ENCODE measurements at regions not wholly inside any gene's neighbourhood (a gene's known extent, or its start where the extent isn't known, plus 50 kb on each side); places are given as distances from the start of the nearest gene placed in this dataset.

GRCh38 chr6:167470836-167471547 is 146.1 kb downstream of the TTLL2 start:
- TF ChIP-seq FOSL1 (tag; conservative IDR thresholded peaks at IDR 0.05) = no peak
- TF ChIP-seq MAZ (CRISPR knock-in tag; conservative IDR thresholded peaks at IDR 0.05 in 1 of 2, IDR thresholded peaks at IDR 0.05 in 1 of 2) = no peak
- TF ChIP-seq, protein P1, sequence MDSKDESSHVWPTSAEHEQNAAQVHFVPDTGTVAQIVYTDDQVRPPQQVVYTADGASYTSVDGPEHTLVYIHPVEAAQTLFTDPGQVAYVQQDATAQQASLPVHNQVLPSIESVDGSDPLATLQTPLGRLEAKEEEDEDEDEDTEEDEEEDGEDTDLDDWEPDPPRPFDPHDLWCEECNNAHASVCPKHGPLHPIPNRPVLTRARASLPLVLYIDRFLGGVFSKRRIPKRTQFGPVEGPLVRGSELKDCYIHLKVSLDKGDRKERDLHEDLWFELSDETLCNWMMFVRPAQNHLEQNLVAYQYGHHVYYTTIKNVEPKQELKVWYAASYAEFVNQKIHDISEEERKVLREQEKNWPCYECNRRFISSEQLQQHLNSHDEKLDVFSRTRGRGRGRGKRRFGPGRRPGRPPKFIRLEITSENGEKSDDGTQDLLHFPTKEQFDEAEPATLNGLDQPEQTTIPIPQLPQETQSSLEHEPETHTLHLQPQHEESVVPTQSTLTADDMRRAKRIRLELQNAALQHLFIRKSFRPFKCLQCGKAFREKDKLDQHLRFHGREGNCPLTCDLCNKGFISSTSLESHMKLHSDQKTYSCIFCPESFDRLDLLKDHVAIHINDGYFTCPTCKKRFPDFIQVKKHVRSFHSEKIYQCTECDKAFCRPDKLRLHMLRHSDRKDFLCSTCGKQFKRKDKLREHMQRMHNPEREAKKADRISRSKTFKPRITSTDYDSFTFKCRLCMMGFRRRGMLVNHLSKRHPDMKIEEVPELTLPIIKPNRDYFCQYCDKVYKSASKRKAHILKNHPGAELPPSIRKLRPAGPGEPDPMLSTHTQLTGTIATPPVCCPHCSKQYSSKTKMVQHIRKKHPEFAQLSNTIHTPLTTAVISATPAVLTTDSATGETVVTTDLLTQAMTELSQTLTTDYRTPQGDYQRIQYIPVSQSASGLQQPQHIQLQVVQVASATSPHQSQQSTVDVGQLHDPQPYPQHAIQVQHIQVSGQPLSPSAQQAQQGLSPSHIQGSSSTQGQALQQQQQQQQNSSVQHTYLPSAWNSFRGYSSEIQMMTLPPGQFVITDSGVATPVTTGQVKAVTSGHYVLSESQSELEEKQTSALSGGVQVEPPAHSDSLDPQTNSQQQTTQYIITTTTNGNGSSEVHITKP (IDR thresholded peaks at IDR 0.05; ENCODE audit: partially characterized antibody) = no peak
- TF ChIP-seq SIX5 (IDR thresholded peaks at IDR 0.05; ENCODE audit: borderline replicate concordance in 1 of 2, insufficient read depth in 1 of 2, low read depth in 1 of 2, low read length in 2 of 2) = no peak
- TF ChIP-seq, protein P2, sequence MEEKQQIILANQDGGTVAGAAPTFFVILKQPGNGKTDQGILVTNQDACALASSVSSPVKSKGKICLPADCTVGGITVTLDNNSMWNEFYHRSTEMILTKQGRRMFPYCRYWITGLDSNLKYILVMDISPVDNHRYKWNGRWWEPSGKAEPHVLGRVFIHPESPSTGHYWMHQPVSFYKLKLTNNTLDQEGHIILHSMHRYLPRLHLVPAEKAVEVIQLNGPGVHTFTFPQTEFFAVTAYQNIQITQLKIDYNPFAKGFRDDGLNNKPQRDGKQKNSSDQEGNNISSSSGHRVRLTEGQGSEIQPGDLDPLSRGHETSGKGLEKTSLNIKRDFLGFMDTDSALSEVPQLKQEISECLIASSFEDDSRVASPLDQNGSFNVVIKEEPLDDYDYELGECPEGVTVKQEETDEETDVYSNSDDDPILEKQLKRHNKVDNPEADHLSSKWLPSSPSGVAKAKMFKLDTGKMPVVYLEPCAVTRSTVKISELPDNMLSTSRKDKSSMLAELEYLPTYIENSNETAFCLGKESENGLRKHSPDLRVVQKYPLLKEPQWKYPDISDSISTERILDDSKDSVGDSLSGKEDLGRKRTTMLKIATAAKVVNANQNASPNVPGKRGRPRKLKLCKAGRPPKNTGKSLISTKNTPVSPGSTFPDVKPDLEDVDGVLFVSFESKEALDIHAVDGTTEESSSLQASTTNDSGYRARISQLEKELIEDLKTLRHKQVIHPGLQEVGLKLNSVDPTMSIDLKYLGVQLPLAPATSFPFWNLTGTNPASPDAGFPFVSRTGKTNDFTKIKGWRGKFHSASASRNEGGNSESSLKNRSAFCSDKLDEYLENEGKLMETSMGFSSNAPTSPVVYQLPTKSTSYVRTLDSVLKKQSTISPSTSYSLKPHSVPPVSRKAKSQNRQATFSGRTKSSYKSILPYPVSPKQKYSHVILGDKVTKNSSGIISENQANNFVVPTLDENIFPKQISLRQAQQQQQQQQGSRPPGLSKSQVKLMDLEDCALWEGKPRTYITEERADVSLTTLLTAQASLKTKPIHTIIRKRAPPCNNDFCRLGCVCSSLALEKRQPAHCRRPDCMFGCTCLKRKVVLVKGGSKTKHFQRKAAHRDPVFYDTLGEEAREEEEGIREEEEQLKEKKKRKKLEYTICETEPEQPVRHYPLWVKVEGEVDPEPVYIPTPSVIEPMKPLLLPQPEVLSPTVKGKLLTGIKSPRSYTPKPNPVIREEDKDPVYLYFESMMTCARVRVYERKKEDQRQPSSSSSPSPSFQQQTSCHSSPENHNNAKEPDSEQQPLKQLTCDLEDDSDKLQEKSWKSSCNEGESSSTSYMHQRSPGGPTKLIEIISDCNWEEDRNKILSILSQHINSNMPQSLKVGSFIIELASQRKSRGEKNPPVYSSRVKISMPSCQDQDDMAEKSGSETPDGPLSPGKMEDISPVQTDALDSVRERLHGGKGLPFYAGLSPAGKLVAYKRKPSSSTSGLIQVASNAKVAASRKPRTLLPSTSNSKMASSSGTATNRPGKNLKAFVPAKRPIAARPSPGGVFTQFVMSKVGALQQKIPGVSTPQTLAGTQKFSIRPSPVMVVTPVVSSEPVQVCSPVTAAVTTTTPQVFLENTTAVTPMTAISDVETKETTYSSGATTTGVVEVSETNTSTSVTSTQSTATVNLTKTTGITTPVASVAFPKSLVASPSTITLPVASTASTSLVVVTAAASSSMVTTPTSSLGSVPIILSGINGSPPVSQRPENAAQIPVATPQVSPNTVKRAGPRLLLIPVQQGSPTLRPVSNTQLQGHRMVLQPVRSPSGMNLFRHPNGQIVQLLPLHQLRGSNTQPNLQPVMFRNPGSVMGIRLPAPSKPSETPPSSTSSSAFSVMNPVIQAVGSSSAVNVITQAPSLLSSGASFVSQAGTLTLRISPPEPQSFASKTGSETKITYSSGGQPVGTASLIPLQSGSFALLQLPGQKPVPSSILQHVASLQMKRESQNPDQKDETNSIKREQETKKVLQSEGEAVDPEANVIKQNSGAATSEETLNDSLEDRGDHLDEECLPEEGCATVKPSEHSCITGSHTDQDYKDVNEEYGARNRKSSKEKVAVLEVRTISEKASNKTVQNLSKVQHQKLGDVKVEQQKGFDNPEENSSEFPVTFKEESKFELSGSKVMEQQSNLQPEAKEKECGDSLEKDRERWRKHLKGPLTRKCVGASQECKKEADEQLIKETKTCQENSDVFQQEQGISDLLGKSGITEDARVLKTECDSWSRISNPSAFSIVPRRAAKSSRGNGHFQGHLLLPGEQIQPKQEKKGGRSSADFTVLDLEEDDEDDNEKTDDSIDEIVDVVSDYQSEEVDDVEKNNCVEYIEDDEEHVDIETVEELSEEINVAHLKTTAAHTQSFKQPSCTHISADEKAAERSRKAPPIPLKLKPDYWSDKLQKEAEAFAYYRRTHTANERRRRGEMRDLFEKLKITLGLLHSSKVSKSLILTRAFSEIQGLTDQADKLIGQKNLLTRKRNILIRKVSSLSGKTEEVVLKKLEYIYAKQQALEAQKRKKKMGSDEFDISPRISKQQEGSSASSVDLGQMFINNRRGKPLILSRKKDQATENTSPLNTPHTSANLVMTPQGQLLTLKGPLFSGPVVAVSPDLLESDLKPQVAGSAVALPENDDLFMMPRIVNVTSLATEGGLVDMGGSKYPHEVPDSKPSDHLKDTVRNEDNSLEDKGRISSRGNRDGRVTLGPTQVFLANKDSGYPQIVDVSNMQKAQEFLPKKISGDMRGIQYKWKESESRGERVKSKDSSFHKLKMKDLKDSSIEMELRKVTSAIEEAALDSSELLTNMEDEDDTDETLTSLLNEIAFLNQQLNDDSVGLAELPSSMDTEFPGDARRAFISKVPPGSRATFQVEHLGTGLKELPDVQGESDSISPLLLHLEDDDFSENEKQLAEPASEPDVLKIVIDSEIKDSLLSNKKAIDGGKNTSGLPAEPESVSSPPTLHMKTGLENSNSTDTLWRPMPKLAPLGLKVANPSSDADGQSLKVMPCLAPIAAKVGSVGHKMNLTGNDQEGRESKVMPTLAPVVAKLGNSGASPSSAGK (IDR thresholded peaks at IDR 0.05) = no peak
- TF ChIP-seq CTCF (IDR thresholded peaks at IDR 0.05 in 2 of 3, conservative IDR thresholded peaks at IDR 0.05 in 1 of 3; ENCODE audit: insufficient read depth in 2 of 3, low read depth in 1 of 3, low read length in 3 of 3) = no peak
- TF ChIP-seq, protein P3, sequence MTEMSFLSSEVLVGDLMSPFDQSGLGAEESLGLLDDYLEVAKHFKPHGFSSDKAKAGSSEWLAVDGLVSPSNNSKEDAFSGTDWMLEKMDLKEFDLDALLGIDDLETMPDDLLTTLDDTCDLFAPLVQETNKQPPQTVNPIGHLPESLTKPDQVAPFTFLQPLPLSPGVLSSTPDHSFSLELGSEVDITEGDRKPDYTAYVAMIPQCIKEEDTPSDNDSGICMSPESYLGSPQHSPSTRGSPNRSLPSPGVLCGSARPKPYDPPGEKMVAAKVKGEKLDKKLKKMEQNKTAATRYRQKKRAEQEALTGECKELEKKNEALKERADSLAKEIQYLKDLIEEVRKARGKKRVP (CRISPR knock-in tag; IDR thresholded peaks at IDR 0.05) = no peak
- TF ChIP-seq ZEB2 (IDR thresholded peaks at IDR 0.05) = no peak
- TF ChIP-seq YY1 (IDR thresholded peaks at IDR 0.05; ENCODE audit: borderline replicate concordance in 1 of 3, control insufficient read depth in 1 of 3, extremely low read depth in 1 of 3, insufficient read depth in 3 of 3, insufficient read length in 1 of 3, insufficient replicate concordance in 2 of 3, low read depth in 1 of 3, low read length in 2 of 3) = no peak
- TF ChIP-seq PTBP1 (IDR thresholded peaks at IDR 0.05; ENCODE audit: low read depth, low read length) = no peak
- no peak for TF ChIP-seq BRF1 (IDR thresholded peaks at IDR 0.05; ENCODE audit: borderline replicate concordance, extremely low read depth, insufficient read length)
